ENCODE measurements at regions not wholly inside any gene's neighbourhood (a gene's known extent, or its start where the extent isn't known, plus 50 kb on each side); places are given as distances from the start of the nearest gene placed in this dataset.
"Not testable (repeated sequence)": the region's sequence is repeated elsewhere in the genome, so short reads cannot be mapped to it uniquely, and the experiment has no call there.

- DNase-seq (ENCODE audit: low read depth), result peak; percentile 23
Measured at GRCh38 chr9:41367301-41367700, 178.2 kb upstream of the ZNG1F start.

- not testable (repeated sequence) for DNase-seq (ENCODE audit: low read depth)
Measured at GRCh38 chr9:41361790-41362189, 172.7 kb upstream of the ZNG1F start.

- peak; percentile 0 for DNase-seq (ENCODE audit: low read depth)
Measured at GRCh38 chr9:41359116-41359515, 170.0 kb upstream of the ZNG1F start.

- DNase-seq (ENCODE audit: low read depth), result peak; percentile 4
Measured at GRCh38 chr9:41358682-41359081, 169.6 kb upstream of the ZNG1F start.

- not testable (repeated sequence) for DNase-seq (ENCODE audit: low read depth)
Measured at GRCh38 chr9:41357918-41358404, 168.8 kb upstream of the ZNG1F start.

- DNase-seq (ENCODE audit: low read depth), result not testable (repeated sequence)
Measured at GRCh38 chr9:41357350-41357748, 168.2 kb upstream of the ZNG1F start.

GRCh38 chr9:41356588-41357349 is 167.7 kb upstream of the ZNG1F start:
- not testable (repeated sequence) for DNase-seq (ENCODE audit: low read depth)

GRCh38 chr9:41355712-41356450 is 166.8 kb upstream of the ZNG1F start:
- DNase-seq (ENCODE audit: low read depth), result not testable (repeated sequence)

GRCh38 chr9:41354978-41355377 is 165.9 kb upstream of the ZNG1F start:
- DNase-seq (ENCODE audit: low read depth), result not testable (repeated sequence)

GRCh38 chr9:41354060-41354934 is 165.2 kb upstream of the ZNG1F start:
- DNase-seq (ENCODE audit: low read depth), result not testable (repeated sequence)

- DNase-seq (ENCODE audit: low read depth), result not testable (repeated sequence)
Measured at GRCh38 chr9:41353026-41353425, 163.9 kb upstream of the ZNG1F start.

- DNase-seq (ENCODE audit: low read depth), result not testable (repeated sequence)
Measured at GRCh38 chr9:41352390-41352789, 163.3 kb upstream of the ZNG1F start.

GRCh38 chr9:41347893-41348292 is 158.8 kb upstream of the ZNG1F start:
- DNase-seq (ENCODE audit: low read depth), result not testable (repeated sequence)

- DNase-seq (ENCODE audit: low read depth), result not testable (repeated sequence)
Measured at GRCh38 chr9:41332562-41332961, 143.4 kb upstream of the ZNG1F start.

GRCh38 chr9:41321277-41321676 is 132.2 kb upstream of the ZNG1F start:
- DNase-seq (ENCODE audit: low read depth), result not testable (repeated sequence)

GRCh38 chr9:41308953-41309352 is 119.8 kb upstream of the ZNG1F start:
- not testable (repeated sequence) for DNase-seq (ENCODE audit: low read depth)

- DNase-seq (ENCODE audit: low read depth), result not testable (repeated sequence)
Measured at GRCh38 chr9:41285744-41286143, 96.6 kb upstream of the ZNG1F start.

- not testable (repeated sequence) for DNase-seq (ENCODE audit: low read depth)
Measured at GRCh38 chr9:41280299-41281238, 91.5 kb upstream of the ZNG1F start.

GRCh38 chr9:41279437-41279836 is 90.3 kb upstream of the ZNG1F start:
- not testable (repeated sequence) for DNase-seq (ENCODE audit: low read depth)

- not testable (repeated sequence) for DNase-seq (ENCODE audit: low read depth)
Measured at GRCh38 chr9:41279033-41279432, 89.9 kb upstream of the ZNG1F start.

All from renal cortical epithelial cell (primary cell).